HCT116 (cell line): ENCODE measurements at regions not wholly inside any gene's neighbourhood (a gene's known extent, or its start where the extent isn't known, plus 50 kb on each side); places are given as distances from the start of the nearest gene placed in this dataset.

Source experiments
- ATAC-seq: fragments of 200-7000 bp; cut with Tn5 transposase; 2 replicates; pipeline ENCODE4 v1.9.1; 2020; ENCODE audit warnings: mild to moderate bottlenecking, moderate library complexity
- BruUV-seq: library from RNA; stranded (reverse); fragments of 400-500 nt; replicated peaks from 2 replicates; lab custom pipeline; 2021; lab: Mats Ljungman, UMichigan
- CTCF ChIA-PET: fragments of 300-600 bp; sonication (Branson Sonifier 250); formaldehyde crosslinking; loops from one replicate; lab custom pipeline; 2021; ENCODE audit warnings: antibody characterized with exemption; lab: Charles Lee
- POLR2A ChIA-PET: fragments of 300-600, 350-600 bp; sonication (Branson Sonifier 250); formaldehyde crosslinking; loops from one replicate; lab custom pipeline; 2021; ENCODE audit warnings: antibody characterized with exemption; lab: Charles Lee
- RAD21 ChIA-PET, 2 experiments: fragments of 300-600 bp; sonication (Branson Sonifier 250); formaldehyde crosslinking; loops; one replicate each; lab custom pipeline; 2023; ENCODE audit warnings: low total read pairs in 2 of 2; ENCODE audit not compliant: uncharacterized antibody in 2 of 2, unreplicated experiment in 2 of 2, low non-redundant PET in 1 of 2; lab: Charles Lee
- DNase-seq: peaks from one replicate; pipeline ENCODE4 v3.0.0-alpha.2; 2010; ENCODE audit warnings: low read depth, low spot score
- H2AFZ ChIP-seq: fragments of 200-600 bp; shearing (Covaris generic), sonication (generic); 2 replicates; pipeline ENCODE4 v1.6.1; 2017; ENCODE audit warnings: low read depth, mixed run types, mixed read lengths, antibody characterized with exemption, low read length; ENCODE audit not compliant: poor library complexity, severe bottlenecking
- H3K27ac ChIP-seq: 2 replicates; pipeline ENCODE4 v1.5.1; 2012; ENCODE audit warnings: low read depth, low read length
- H3K27me3 ChIP-seq: fragments of 200-600 bp; sonication (generic); 2 replicates; pipeline ENCODE4 v1.6.1; 2016; ENCODE audit warnings: mixed run types, low read length, mixed read lengths; ENCODE audit not compliant: insufficient read depth
- H3K36me3 ChIP-seq, 2 experiments: fragments of 200-500 bp in 1 of 2; fragments of 200-600 bp in 1 of 2; sonication (Bioruptor generic) in 1 of 2; sonication (generic) in 1 of 2; 2 replicates each; pipeline versions ENCODE4 v1.5.1 to v1.6.1; 2014 to 2016; ENCODE audit warnings: low read length in 2 of 2, inconsistent platforms in 1 of 2, mixed read lengths in 1 of 2, mixed run types in 1 of 2; ENCODE audit not compliant: insufficient read depth in 2 of 2, control insufficient read depth in 1 of 2
- H3K4me1 ChIP-seq, 2 experiments: fragments of 200-600 bp in 1 of 2; sonication (generic) in 1 of 2; 2 replicates each; pipeline versions ENCODE4 v1.5.1 to v1.6.1; 2012 to 2017; ENCODE audit warnings: low read length in 2 of 2, inconsistent platforms in 1 of 2, mild to moderate bottlenecking in 1 of 2, mixed read lengths in 1 of 2, mixed run types in 1 of 2, moderate library complexity in 1 of 2; ENCODE audit not compliant: insufficient read depth in 2 of 2, control insufficient read depth in 1 of 2
- H3K4me2 ChIP-seq: fragments of 200-600 bp; sonication (generic); 2 replicates; pipeline ENCODE4 v1.6.1; 2017; ENCODE audit warnings: mixed run types, low read length, mixed read lengths
- H3K4me3 ChIP-seq, 2 experiments: fragments of 200-600 bp in 1 of 2; sonication (generic) in 1 of 2; replicated peaks in 1 of 2; 2 replicates each; pipeline ENCODE4 v1.5.1; 2011 to 2016; ENCODE audit warnings: low read length in 2 of 2, control low read depth in 1 of 2, low read depth in 1 of 2, mild to moderate bottlenecking in 1 of 2, mixed read lengths in 1 of 2, mixed run types in 1 of 2
- H3K79me2 ChIP-seq: fragments of 200-600 bp; sonication (generic); 2 replicates; pipeline ENCODE4 v1.6.1; 2017; ENCODE audit warnings: mild to moderate bottlenecking, mixed run types, low read length, moderate library complexity, mixed read lengths; ENCODE audit not compliant: insufficient read depth
- H3K9ac ChIP-seq: fragments of 200-600 bp; sonication (generic); 2 replicates; pipeline ENCODE4 v1.6.1; 2016; ENCODE audit warnings: low read length, mixed read lengths
- H3K9me2 ChIP-seq: fragments of 200-600 bp; sonication (generic), shearing (Covaris generic); 2 replicates; pipeline ENCODE4 v1.6.1; 2017; ENCODE audit warnings: mixed run types, mild to moderate bottlenecking, moderate library complexity; ENCODE audit not compliant: insufficient read depth
- H3K9me3 ChIP-seq, 2 experiments: fragments of 200-500 bp in 1 of 2; fragments of 200-600 bp in 1 of 2; sonication (Bioruptor generic) in 1 of 2; sonication (generic) in 1 of 2; 2 replicates each; pipeline ENCODE4 v1.6.1; 2014 to 2017; ENCODE audit warnings: low read length in 2 of 2, mixed read lengths in 2 of 2, inconsistent platforms in 1 of 2, low read depth in 1 of 2, mild to moderate bottlenecking in 1 of 2, mixed run types in 1 of 2, moderate library complexity in 1 of 2; ENCODE audit not compliant: control insufficient read depth in 1 of 2, insufficient read depth in 1 of 2
- H4K20me1 ChIP-seq: fragments of 200-600 bp; sonication (generic), shearing (Covaris generic); 2 replicates; pipeline ENCODE4 v1.6.1; 2017; ENCODE audit warnings: mixed run types, mild to moderate bottlenecking, moderate library complexity; ENCODE audit not compliant: insufficient read depth
- EZH2phosphoT487 ChIP-seq: fragments of 200-600 bp; IDR thresholded peaks from 2 replicates; pipeline ENCODE4 v1.6.1; 2018; ENCODE audit warnings: antibody characterized with exemption, borderline replicate concordance
- JUND ChIP-seq: IDR thresholded peaks from 2 replicates; pipeline ENCODE4 v1.6.1; 2012
- SP1 ChIP-seq: IDR thresholded peaks from 2 replicates; pipeline ENCODE4 v1.6.1; 2012; ENCODE audit warnings: low read depth
- ZNF274 ChIP-seq: fragments of 200-500 bp; sonication (Bioruptor generic); IDR thresholded peaks from 2 replicates; pipeline ENCODE4 v1.6.1; 2014; ENCODE audit warnings: mild to moderate bottlenecking, low read depth, low read length, inconsistent platforms
- intact Hi-C: fragments of 100-400 bp; cut with micrococcal nuclease; formaldehyde crosslinking; loops from 2 replicates; pipeline ENCODE4 v1.10.0; 2022
- TF ChIP-seq, protein P1 (sequence below): IDR thresholded peaks from 2 replicates; pipeline ENCODE4 v1.6.1; 2011; ENCODE audit warnings: mild to moderate bottlenecking, low read length, moderate library complexity; ENCODE audit not compliant: insufficient replicate concordance; ENCODE audit errors: extremely low read depth
- TF ChIP-seq, protein P2 (sequence below): IDR thresholded peaks from 2 replicates; pipeline ENCODE4 v1.6.1; 2012; ENCODE audit warnings: low read depth

GRCh38 chr2:177068967-177069366 is 143.6 kb upstream of the HNRNPA3 start:
- Histone ChIP-seq H3K4me2 (no peak overlapping the region), H3K4me1 (no peaks in the 10 kb centered on the region), H3K4me3 (no peak overlapping the region), H4K20me1 (no peaks in the 10 kb centered on the region), H3K27me3 (peaks cover 21% of the 10 kb centered on the region), H3K27ac (no peak overlapping the region), H3K36me3 (no peaks in the 10 kb centered on the region), H3K79me2 (no peaks in the 10 kb centered on the region), H2AFZ (no peak overlapping the region), H3K9me3 (no peaks in the 10 kb centered on the region), H3K9me2 (no peaks in the 10 kb centered on the region; the same call in 1 of the 2 replicates), H3K9ac (no peak overlapping the region)
- TF ChIP-seq SP1 (no peak), ZNF274 (no peak), JUND (no peak), EZH2phosphoT487 (no peak)
- TF ChIP-seq, protein P1, sequence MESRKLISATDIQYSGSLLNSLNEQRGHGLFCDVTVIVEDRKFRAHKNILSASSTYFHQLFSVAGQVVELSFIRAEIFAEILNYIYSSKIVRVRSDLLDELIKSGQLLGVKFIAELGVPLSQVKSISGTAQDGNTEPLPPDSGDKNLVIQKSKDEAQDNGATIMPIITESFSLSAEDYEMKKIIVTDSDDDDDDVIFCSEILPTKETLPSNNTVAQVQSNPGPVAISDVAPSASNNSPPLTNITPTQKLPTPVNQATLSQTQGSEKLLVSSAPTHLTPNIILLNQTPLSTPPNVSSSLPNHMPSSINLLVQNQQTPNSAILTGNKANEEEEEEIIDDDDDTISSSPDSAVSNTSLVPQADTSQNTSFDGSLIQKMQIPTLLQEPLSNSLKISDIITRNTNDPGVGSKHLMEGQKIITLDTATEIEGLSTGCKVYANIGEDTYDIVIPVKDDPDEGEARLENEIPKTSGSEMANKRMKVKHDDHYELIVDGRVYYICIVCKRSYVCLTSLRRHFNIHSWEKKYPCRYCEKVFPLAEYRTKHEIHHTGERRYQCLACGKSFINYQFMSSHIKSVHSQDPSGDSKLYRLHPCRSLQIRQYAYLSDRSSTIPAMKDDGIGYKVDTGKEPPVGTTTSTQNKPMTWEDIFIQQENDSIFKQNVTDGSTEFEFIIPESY = no peak
- TF ChIP-seq, protein P2, sequence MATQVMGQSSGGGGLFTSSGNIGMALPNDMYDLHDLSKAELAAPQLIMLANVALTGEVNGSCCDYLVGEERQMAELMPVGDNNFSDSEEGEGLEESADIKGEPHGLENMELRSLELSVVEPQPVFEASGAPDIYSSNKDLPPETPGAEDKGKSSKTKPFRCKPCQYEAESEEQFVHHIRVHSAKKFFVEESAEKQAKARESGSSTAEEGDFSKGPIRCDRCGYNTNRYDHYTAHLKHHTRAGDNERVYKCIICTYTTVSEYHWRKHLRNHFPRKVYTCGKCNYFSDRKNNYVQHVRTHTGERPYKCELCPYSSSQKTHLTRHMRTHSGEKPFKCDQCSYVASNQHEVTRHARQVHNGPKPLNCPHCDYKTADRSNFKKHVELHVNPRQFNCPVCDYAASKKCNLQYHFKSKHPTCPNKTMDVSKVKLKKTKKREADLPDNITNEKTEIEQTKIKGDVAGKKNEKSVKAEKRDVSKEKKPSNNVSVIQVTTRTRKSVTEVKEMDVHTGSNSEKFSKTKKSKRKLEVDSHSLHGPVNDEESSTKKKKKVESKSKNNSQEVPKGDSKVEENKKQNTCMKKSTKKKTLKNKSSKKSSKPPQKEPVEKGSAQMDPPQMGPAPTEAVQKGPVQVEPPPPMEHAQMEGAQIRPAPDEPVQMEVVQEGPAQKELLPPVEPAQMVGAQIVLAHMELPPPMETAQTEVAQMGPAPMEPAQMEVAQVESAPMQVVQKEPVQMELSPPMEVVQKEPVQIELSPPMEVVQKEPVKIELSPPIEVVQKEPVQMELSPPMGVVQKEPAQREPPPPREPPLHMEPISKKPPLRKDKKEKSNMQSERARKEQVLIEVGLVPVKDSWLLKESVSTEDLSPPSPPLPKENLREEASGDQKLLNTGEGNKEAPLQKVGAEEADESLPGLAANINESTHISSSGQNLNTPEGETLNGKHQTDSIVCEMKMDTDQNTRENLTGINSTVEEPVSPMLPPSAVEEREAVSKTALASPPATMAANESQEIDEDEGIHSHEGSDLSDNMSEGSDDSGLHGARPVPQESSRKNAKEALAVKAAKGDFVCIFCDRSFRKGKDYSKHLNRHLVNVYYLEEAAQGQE = no peak
- ChIA-PET POLR2A (no interaction called here), RAD21 (no interaction called here), CTCF (no interaction called here)
- ATAC-seq (no peak), DNase-seq (no peak)
- no TSS peak for BruUV-seq
- intact Hi-C loops = no loop called here
